HG02885 (cell line): ENCODE measurements at regions not wholly inside any gene's neighbourhood (a gene's known extent, or its start where the extent isn't known, plus 50 kb on each side); places are given as distances from the start of the nearest gene placed in this dataset.

ENCODE experiments used
- ATAC-seq: cut with Tn5 transposase; IDR thresholded peaks from one replicate; pipeline ENCODE4 v1.9.1; 2021; ENCODE audit warnings: mild to moderate bottlenecking; ENCODE audit not compliant: unreplicated experiment, poor library complexity

GRCh38 chr1:80657044-80657643, 1143.6 kb upstream of the ADGRL2 start:
- no peak for ATAC-seq

DNA sequence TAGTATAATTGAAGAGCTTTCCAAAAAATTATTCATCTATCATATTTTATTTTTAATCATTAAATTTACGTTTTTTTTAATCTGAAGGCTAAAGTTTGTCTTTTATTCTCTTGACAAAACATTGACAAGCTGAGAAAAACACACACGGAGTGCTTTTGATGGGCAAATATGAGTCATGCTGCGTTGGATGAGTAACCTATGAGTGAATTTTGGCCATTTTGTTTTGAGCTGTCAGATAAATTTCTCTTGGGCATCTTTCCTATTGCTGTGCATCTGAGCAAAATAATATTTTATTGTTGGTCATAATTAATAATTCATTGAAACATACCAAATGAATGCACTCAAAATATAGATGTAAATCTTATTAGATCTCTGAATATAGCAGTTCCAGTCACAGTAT, 1144.1 kb upstream of the ADGRL2 start:
- peak; percentile 42 for ATAC-seq

DNA sequence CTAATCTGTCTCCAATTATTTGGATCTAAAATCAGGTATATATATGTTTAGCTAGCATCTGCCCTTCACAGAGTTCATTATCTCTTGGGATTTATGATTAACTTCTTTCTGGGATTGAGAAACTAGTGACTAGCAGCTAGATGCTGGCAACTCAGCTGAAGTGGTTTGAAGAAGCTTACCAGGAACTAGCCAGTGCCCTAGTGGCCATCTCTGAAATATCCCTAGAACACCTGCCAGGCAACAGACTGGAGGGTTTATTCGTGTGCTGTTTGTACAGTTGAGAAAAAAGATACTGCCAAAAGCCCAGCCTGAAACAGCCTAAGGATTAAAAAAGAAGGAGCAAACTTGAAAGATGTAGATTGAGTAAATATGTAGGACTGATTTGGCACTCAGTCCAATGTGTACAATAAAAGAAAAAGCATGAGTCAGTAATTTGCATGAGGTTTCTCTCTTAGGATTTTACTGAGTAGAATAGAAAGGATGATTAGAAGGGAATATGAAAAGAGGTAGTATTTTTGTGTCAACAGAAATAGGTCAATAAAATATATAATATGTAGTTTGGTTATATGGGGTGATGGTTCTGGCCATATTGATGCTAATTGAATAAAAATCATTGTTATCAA, 1144.6 kb upstream of the ADGRL2 start:
- peak; percentile 75 for ATAC-seq

GRCh38 chr1:80646053-80646452, 1154.7 kb upstream of the ADGRL2 start:
- no peak for ATAC-seq

GRCh38 chr1:80645621-80646020, 1155.1 kb upstream of the ADGRL2 start:
- ATAC-seq, result no peak

GRCh38 chr1:80640978-80641377, 1159.8 kb upstream of the ADGRL2 start:
- peak; percentile 44 for ATAC-seq

GRCh38 chr1:80639777-80640533, 1160.8 kb upstream of the ADGRL2 start:
- peak; percentile 97 for ATAC-seq

GRCh38 chr1:80633947-80634706, 1166.6 kb upstream of the ADGRL2 start:
- ATAC-seq, result no peak

DNA sequence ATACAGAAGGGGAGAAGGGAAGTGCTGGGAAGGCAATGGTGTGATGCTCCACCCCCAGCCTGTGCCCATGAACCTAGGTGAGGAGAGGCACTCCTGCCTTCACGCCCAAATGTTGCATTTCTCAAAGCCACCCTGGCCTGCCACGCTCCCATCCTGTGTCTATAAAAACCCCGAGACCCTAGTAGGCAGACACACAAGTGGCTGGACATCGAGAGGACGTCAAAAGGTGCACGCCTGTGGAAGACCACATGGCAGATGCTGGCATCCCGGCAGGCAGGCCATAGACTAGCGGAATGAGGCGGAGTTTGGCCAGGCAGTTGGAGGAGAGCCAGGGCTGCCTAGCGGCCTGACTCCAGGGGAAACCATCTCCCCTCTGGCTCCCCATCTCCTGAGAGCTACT, 1168.5 kb upstream of the ADGRL2 start:
- ATAC-seq, result no peak

GRCh38 chr1:80629304-80629837, 1171.4 kb upstream of the ADGRL2 start:
- ATAC-seq, result no peak

- ATAC-seq, result no peak
Observed at GRCh38 chr1:80624682-80625081, 1176.1 kb upstream of the ADGRL2 start.

DNA sequence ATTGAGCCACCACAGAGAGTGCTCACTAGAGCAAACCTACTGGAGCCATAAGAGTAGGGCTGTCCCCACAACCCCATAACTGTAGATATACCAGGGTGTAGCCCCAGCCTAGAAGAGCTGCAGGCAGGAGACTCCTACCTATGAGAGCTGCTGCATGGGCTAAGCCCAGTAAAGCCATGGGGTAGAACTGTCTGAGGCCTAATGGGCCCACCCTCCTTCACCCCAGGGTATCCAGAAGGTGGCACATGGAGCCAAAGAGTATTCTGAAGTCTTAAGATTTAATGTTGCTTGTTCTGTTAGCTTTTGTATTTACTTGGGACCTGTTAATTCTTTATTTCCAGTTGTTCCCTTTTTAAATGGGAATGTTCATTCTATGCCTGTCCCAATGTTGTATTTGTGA, 1193.7 kb upstream of the ADGRL2 start:
- no peak for ATAC-seq

DNA sequence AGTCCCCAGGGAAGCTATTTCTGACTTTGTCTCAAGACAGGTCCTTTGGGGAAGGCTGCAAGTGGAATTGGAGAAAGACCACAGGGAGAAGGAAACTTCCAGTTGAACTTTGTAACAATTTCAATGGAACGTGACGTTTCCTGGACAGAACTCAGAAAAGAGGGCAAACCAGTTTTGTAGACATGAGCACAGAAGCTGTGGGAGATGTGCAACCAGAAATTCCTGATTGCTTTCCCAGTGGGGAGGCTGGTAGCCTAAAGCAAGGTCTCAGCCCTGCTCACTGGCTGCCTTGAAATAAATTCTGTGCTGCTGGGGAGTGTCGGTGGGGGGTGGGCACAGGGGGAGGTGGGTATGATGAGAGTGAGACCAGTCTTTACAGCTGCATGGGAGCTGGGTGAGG, 1206.7 kb upstream of the ADGRL2 start:
- ATAC-seq, result no peak

GRCh38 chr1:80593197-80593596, 1207.5 kb upstream of the ADGRL2 start:
- no peak for ATAC-seq

DNA sequence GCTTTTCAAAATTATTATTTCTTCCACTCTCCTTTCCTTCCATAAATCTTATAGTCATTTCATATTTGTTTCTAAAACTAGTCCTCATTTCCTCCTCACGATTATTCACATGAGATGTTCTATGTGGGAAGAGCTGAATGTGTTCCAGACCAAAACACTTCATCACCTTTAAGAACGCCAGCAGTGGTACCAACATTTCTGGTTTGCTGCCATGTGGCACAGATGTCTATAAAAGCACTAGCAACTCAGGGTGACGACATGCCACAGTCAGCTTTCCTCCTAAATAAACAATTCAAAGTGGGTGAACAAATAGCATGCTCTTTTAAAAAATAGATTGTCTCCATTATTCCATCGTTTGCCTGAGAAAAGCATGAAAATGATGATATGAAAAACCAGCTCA, 1217.8 kb upstream of the ADGRL2 start:
- ATAC-seq, result no peak

- ATAC-seq, result no peak
Observed at GRCh38 chr1:80579055-80579454, 1221.7 kb upstream of the ADGRL2 start.

GRCh38 chr1:80566867-80567266, 1233.9 kb upstream of the ADGRL2 start:
- ATAC-seq, result no peak

DNA sequence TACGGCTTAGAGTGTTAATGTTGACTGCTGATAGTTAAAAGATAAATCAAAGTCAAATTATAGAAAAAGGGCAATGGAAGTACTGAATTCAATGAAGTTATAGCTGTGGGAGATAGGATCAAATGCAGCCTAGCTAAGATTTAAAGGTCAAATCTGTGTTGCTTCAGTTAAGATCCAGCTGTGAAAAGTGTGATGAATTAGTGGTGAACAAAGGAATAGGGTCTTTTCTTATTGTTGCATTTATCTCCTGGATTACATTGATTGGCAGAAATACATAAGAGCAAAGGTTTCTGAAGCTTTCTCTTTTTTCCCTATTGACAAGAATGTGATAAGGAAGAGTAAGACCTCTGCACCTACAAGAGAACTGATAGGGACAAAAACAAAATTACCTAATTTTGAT, 1234.6 kb upstream of the ADGRL2 start:
- ATAC-seq, result no peak

- no peak for ATAC-seq
Observed at GRCh38 chr1:80565406-80565805, 1235.3 kb upstream of the ADGRL2 start.

- no peak for ATAC-seq
Observed at GRCh38 chr1:80542231-80542630, 1258.5 kb upstream of the ADGRL2 start.

- no peak for ATAC-seq
Observed at GRCh38 chr1:80540596-80540995, 1260.1 kb upstream of the ADGRL2 start.
